ENCODE measurements at regions not wholly inside any gene's neighbourhood (a gene's known extent, or its start where the extent isn't known, plus 50 kb on each side); places are given as distances from the start of the nearest gene placed in this dataset.

GRCh38 chr11:134655189-134655989 is 243.3 kb upstream of the B3GAT1 start:
- H3K4me3 ChIP-seq (replicated peaks; ENCODE audit: low read depth, low read length) = no peak overlapping the region
- DNase-seq (ENCODE audit: low read depth) = no peak
- no peak for TF ChIP-seq CTCF (IDR thresholded peaks at IDR 0.05; ENCODE audit: low read length, missing control alignments)

GRCh38 chr11:134654161-134654915 is 242.3 kb upstream of the B3GAT1 start:
- TF ChIP-seq CTCF (IDR thresholded peaks at IDR 0.05; ENCODE audit: low read length, missing control alignments) = no peak
- H3K4me3 ChIP-seq (replicated peaks; ENCODE audit: low read depth, low read length) = no peak overlapping the region
- no peak for DNase-seq (ENCODE audit: low read depth)

GRCh38 chr11:134652586-134653255 is 240.7 kb upstream of the B3GAT1 start:
- DNase-seq (ENCODE audit: low read depth) = no peak
- no peak overlapping the region for H3K4me3 ChIP-seq (replicated peaks; ENCODE audit: low read depth, low read length)
- no peak for TF ChIP-seq CTCF (IDR thresholded peaks at IDR 0.05; ENCODE audit: low read length, missing control alignments)

- H3K4me3 ChIP-seq (replicated peaks; ENCODE audit: low read depth, low read length) = no peak overlapping the region
- no peak for TF ChIP-seq CTCF (IDR thresholded peaks at IDR 0.05; ENCODE audit: low read length, missing control alignments)
- DNase-seq (ENCODE audit: low read depth) = no peak
Measured at GRCh38 chr11:134647066-134647743, 235.2 kb upstream of the B3GAT1 start.

- TF ChIP-seq CTCF (IDR thresholded peaks at IDR 0.05; ENCODE audit: low read length, missing control alignments) = no peak
- H3K4me3 ChIP-seq (replicated peaks; ENCODE audit: low read depth, low read length) = no peak overlapping the region
- no peak for DNase-seq (ENCODE audit: low read depth)
Measured at GRCh38 chr11:134646561-134646960, 234.5 kb upstream of the B3GAT1 start.

GRCh38 chr11:134645576-134645975 is 233.5 kb upstream of the B3GAT1 start:
- DNase-seq (ENCODE audit: low read depth) = no peak
- TF ChIP-seq CTCF (IDR thresholded peaks at IDR 0.05; ENCODE audit: low read length, missing control alignments) = no peak
- H3K4me3 ChIP-seq (replicated peaks; ENCODE audit: low read depth, low read length) = no peak overlapping the region

All from fibroblast of pulmonary artery (primary cell).